CD14-positive monocyte (primary cell): ENCODE measurements at regions not wholly inside any gene's neighbourhood (a gene's known extent, or its start where the extent isn't known, plus 50 kb on each side); places are given as distances from the start of the nearest gene placed in this dataset.
"Not testable (repeated sequence)": the region's sequence is repeated elsewhere in the genome, so short reads cannot be mapped to it uniquely, and the experiment has no call there.

Experiments
- DNase-seq, 3 donors: peaks; one replicate each; pipeline ENCODE4 v3.0.0-alpha.2; 2011 to 2022
- H2AFZ ChIP-seq: 2 replicates; pipeline ENCODE4 v1.6.0; 2012; ENCODE audit warnings: mild to moderate bottlenecking, low read depth, low read length, inconsistent platforms; ENCODE audit not compliant: insufficient read depth, poor library complexity, severe bottlenecking
- H3K27ac ChIP-seq, 2 donors: 1 replicate in 1 of 2; 2 replicates in 1 of 2; pipeline ENCODE4 v1.5.1; 2012 to 2013; ENCODE audit warnings: low read length in 2 of 2, control low read depth in 1 of 2, inconsistent platforms in 1 of 2, low read depth in 1 of 2, mild to moderate bottlenecking in 1 of 2
- H3K27me3 ChIP-seq, 2 donors: one replicate each; pipeline versions ENCODE4 v1.6.0 to v1.6.1; 2011 to 2013; ENCODE audit warnings: low read length in 2 of 2; ENCODE audit not compliant: control insufficient read depth in 2 of 2, insufficient read depth in 2 of 2
- H3K36me3 ChIP-seq, 2 donors: replicated peaks in 1 of 2; 1 replicate in 1 of 2; 2 replicates in 1 of 2; pipeline versions ENCODE4 v1.5.1 to v1.6.1; 2012 to 2013; ENCODE audit warnings: low read length in 2 of 2, control low read depth in 1 of 2, inconsistent platforms in 1 of 2, mild to moderate bottlenecking in 1 of 2; ENCODE audit not compliant: insufficient read depth in 2 of 2, control insufficient read depth in 1 of 2
- H3K4me1 ChIP-seq, 2 donors: 1 replicate in 1 of 2; 2 replicates in 1 of 2; pipeline versions ENCODE4 v1.5.1 to v1.6.1; 2012 to 2013; ENCODE audit warnings: low read length in 2 of 2, control low read depth in 1 of 2, inconsistent platforms in 1 of 2, mild to moderate bottlenecking in 1 of 2, moderate library complexity in 1 of 2; ENCODE audit not compliant: insufficient read depth in 2 of 2, control insufficient read depth in 1 of 2
- H3K4me2 ChIP-seq: replicated peaks from 2 replicates; pipeline ENCODE3; 2012; ENCODE audit warnings: low read length, moderate library complexity, mild to moderate bottlenecking; ENCODE audit not compliant: poor library complexity, severe bottlenecking; ENCODE audit errors: extremely low read depth
- H3K4me3 ChIP-seq, 3 experiments: fragments of 200-600 bp in 1 of 3; sonication (generic) in 1 of 3; replicated peaks in 1 of 3; 1 replicate in 2 of 3; 2 replicates in 1 of 3; pipeline ENCODE4 v1.5.1; 2011 to 2013; ENCODE audit warnings: low read length in 3 of 3, mild to moderate bottlenecking in 3 of 3, control low read depth in 2 of 3, low read depth in 2 of 3, inconsistent platforms in 1 of 3, moderate library complexity in 1 of 3
- H3K79me2 ChIP-seq: 2 replicates; pipeline ENCODE4 v1.6.0; 2012; ENCODE audit warnings: mild to moderate bottlenecking, control low read depth, inconsistent platforms, low read length, moderate library complexity; ENCODE audit not compliant: insufficient read depth
- H3K9ac ChIP-seq: 2 replicates; pipeline ENCODE4 v1.6.0; 2017; ENCODE audit warnings: low read length, mild to moderate bottlenecking; ENCODE audit not compliant: insufficient read depth, poor library complexity, severe bottlenecking
- H3K9me3 ChIP-seq, 2 donors: replicated peaks in 1 of 2; 1 replicate in 1 of 2; 2 replicates in 1 of 2; pipeline versions ENCODE4 v1.5.1 to v1.6.1; 2012 to 2013; ENCODE audit warnings: low read length in 2 of 2, control low read depth in 1 of 2; ENCODE audit not compliant: control insufficient read depth in 1 of 2, insufficient read depth in 1 of 2
- H4K20me1 ChIP-seq: 2 replicates; pipeline ENCODE4 v1.6.0; 2012; ENCODE audit warnings: mild to moderate bottlenecking, low read length, control low read depth, moderate library complexity; ENCODE audit not compliant: insufficient read depth
- H3K27ac Mint-ChIP-seq, 7 donors: one replicate each; pipeline ENCODE4 v1.8.0; 2020; ENCODE audit warnings: mild to moderate bottlenecking in 7 of 7, mixed read lengths in 7 of 7, moderate library complexity in 6 of 7, inconsistent platforms in 2 of 7
- H3K27me3 Mint-ChIP-seq, 3 donors: one replicate each; pipeline ENCODE4 v1.8.0; 2021 to 2022; ENCODE audit warnings: low read depth in 3 of 3, mild to moderate bottlenecking in 3 of 3, mixed read lengths in 3 of 3, moderate library complexity in 3 of 3, inconsistent platforms in 1 of 3
- H3K36me3 Mint-ChIP-seq, 2 donors: one replicate each; pipeline ENCODE4 v1.8.0; 2020; ENCODE audit warnings: mixed read lengths in 2 of 2, inconsistent platforms in 1 of 2, mild to moderate bottlenecking in 1 of 2
- H3K4me1 Mint-ChIP-seq: one replicate; pipeline ENCODE4 v1.8.0; 2020; ENCODE audit warnings: mild to moderate bottlenecking, mixed read lengths
- H3K4me3 Mint-ChIP-seq, 2 donors: one replicate each; pipeline ENCODE4 v1.8.0; 2020; ENCODE audit warnings: mild to moderate bottlenecking in 2 of 2, mixed read lengths in 2 of 2, moderate library complexity in 1 of 2
- H3K9me3 Mint-ChIP-seq, 7 donors: one replicate each; pipeline ENCODE4 v1.8.0; 2020 to 2022; ENCODE audit warnings: mixed read lengths in 7 of 7, mild to moderate bottlenecking in 6 of 7, moderate library complexity in 6 of 7, inconsistent platforms in 2 of 7
- WGBS: methylation state at CpG from one replicate; pipeline ENCODE4 v1.1.5; 2013; ENCODE audit warnings: missing lambda C conversion rate; ENCODE audit not compliant: insufficient coverage; 5-methylcytosine and 5-hydroxymethylcytosine counted together
- intact Hi-C, 2 donors: fragments of 100-400 bp; cut with micrococcal nuclease; formaldehyde crosslinking; loops; one replicate each; pipeline versions ENCODE4 v1.15.0 to v1.15.1; 2023
- TF ChIP-seq, protein P1 (sequence below): fragments of 200-600 bp; IDR thresholded peaks from one replicate; pipeline ENCODE4 v1.8.0; 2022; ENCODE audit warnings: antibody characterized with exemption, mild to moderate bottlenecking

DNA sequence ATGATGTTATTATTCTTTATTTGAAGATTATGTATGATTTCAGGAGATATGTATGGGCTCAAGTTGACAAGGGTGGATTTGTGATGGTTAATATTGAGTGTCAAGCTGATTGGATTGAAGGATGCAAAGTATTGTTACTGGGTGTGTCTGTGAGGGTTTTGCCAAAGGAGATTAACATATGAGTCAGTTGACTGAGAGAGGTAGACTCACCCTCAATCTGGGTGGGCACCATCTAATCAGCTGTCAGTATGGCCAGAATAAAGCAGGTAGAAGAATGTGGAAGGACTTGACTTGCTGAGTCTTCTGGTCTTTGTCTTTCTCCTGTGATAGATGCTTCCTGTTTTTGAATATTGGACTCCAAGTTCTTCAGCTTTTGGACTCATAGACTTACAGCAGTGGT is 973.7 kb downstream of the MCTP2 start:
- Mint-ChIP-seq H3K9me3 (peaks cover 9 to 36% (median 17%) of the 10 kb centered on the region in 7 donors), H3K27ac (no peak overlapping the region), H3K27me3 (peaks cover 0 to 2% (median 1%) of the 10 kb centered on the region in 3 donors), H3K4me1 (no peaks in the 10 kb centered on the region), H3K4me3 (no peak overlapping the region), H3K36me3 (no peaks in the 10 kb centered on the region)
- no peak for DNase-seq
- Histone ChIP-seq H4K20me1 (no peaks in the 10 kb centered on the region), H3K9ac (no peak overlapping the region), H3K4me3 (no peak overlapping the region), H2AFZ (no peak overlapping the region), H3K36me3 (no peaks in the 10 kb centered on the region), H3K4me1 (no peaks in the 10 kb centered on the region), H3K4me2 (no peak overlapping the region), H3K27me3 (no peaks in the 10 kb centered on the region), H3K9me3 (peaks cover 26% of the 10 kb centered on the region in 2 donors), H3K79me2 (no peaks in the 10 kb centered on the region), H3K27ac (no peak overlapping the region)
- intact Hi-C loops: no loop called here
- TF ChIP-seq, protein P1, sequence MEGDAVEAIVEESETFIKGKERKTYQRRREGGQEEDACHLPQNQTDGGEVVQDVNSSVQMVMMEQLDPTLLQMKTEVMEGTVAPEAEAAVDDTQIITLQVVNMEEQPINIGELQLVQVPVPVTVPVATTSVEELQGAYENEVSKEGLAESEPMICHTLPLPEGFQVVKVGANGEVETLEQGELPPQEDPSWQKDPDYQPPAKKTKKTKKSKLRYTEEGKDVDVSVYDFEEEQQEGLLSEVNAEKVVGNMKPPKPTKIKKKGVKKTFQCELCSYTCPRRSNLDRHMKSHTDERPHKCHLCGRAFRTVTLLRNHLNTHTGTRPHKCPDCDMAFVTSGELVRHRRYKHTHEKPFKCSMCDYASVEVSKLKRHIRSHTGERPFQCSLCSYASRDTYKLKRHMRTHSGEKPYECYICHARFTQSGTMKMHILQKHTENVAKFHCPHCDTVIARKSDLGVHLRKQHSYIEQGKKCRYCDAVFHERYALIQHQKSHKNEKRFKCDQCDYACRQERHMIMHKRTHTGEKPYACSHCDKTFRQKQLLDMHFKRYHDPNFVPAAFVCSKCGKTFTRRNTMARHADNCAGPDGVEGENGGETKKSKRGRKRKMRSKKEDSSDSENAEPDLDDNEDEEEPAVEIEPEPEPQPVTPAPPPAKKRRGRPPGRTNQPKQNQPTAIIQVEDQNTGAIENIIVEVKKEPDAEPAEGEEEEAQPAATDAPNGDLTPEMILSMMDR: no peak

DNA sequence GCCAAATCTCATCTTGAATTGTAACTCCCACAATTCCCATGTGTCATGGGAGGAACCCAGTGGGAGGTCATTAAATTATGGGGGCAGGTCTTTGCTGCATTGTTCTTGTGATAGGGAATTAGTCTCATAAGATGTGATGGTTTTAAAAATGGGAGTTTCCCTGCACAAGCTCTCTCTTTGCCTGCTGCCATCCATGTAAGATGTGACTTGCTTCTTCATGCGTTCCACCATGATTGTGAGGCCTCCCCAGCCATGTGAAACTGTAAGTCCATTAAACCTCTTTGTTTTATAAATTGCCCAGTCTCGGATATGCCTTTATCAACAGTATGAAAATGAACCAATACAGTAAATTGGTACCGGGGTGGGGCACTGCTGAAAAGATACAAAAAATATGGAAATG is 974.5 kb downstream of the MCTP2 start:
- H2AFZ ChIP-seq, H3K4me1 Mint-ChIP-seq, H3K27me3 Mint-ChIP-seq, H3K4me1 ChIP-seq, H3K79me2 ChIP-seq, H3K9ac ChIP-seq, intact Hi-C loops, H3K36me3 Mint-ChIP-seq, DNase-seq, H3K27me3 ChIP-seq, H3K36me3 ChIP-seq, H3K4me3 ChIP-seq, H3K4me2 ChIP-seq, H3K27ac Mint-ChIP-seq, H4K20me1 ChIP-seq, H3K27ac ChIP-seq, H3K4me3 Mint-ChIP-seq: not testable (repeated sequence)
- H3K9me3 Mint-ChIP-seq: peaks cover 9 to 37% (median 17%) of the 10 kb centered on the region in 7 donors
- 88% methylated on average over 3 of the region's 3 CpGs for WGBS
- peaks cover 26% of the 10 kb centered on the region in 2 donors for H3K9me3 ChIP-seq
